Left forelimb (tissue), 1 donor: ENCODE measurements at regions not wholly inside any gene's neighbourhood (a gene's known extent, or its start where the extent isn't known, plus 50 kb on each side); places are given as distances from the start of the nearest gene placed in this dataset.
"Not testable (repeated sequence)": the region's sequence is repeated elsewhere in the genome, so short reads cannot be mapped to it uniquely, and the experiment has no call there.

Source experiments
- DNase-seq: peaks from one replicate; pipeline ENCODE4 v3.0.0-alpha.2; 2018; ENCODE audit warnings: low spot score

GRCh38 chr3:115396801-115397200 lies 226.5 kb upstream of the GAP43 start:
- no peak for DNase-seq

- no peak for DNase-seq
Measured at GRCh38 chr3:115397433-115397832, 225.9 kb upstream of the GAP43 start.

GRCh38 chr3:115398506-115398905 lies 224.8 kb upstream of the GAP43 start:
- no peak for DNase-seq

GRCh38 chr3:115399750-115400149 lies 223.6 kb upstream of the GAP43 start:
- no peak for DNase-seq

GRCh38 chr3:115401298-115401697 lies 222.0 kb upstream of the GAP43 start:
- no peak for DNase-seq

- DNase-seq, result no peak
Measured at GRCh38 chr3:115401851-115402501, 221.3 kb upstream of the GAP43 start.

GRCh38 chr3:115402651-115403050 lies 220.7 kb upstream of the GAP43 start:
- no peak for DNase-seq

GRCh38 chr3:115403786-115404185 lies 219.5 kb upstream of the GAP43 start:
- no peak for DNase-seq

- no peak for DNase-seq
Measured at GRCh38 chr3:115409596-115409995, 213.7 kb upstream of the GAP43 start.

GRCh38 chr3:115414610-115415009 lies 208.7 kb upstream of the GAP43 start:
- not testable (repeated sequence) for DNase-seq

- DNase-seq, result no peak
Measured at GRCh38 chr3:115415246-115415996, 207.9 kb upstream of the GAP43 start.

GRCh38 chr3:115418583-115418982 lies 204.7 kb upstream of the GAP43 start:
- DNase-seq, result no peak

- DNase-seq, result no peak
Measured at GRCh38 chr3:115420086-115420485, 203.2 kb upstream of the GAP43 start.

GRCh38 chr3:115423170-115423569 lies 200.1 kb upstream of the GAP43 start:
- no peak for DNase-seq

GRCh38 chr3:115428841-115429240 lies 194.5 kb upstream of the GAP43 start:
- no peak for DNase-seq

- no peak for DNase-seq
Measured at GRCh38 chr3:115436767-115437301, 186.5 kb upstream of the GAP43 start.

- no peak for DNase-seq
Measured at GRCh38 chr3:115438799-115439198, 184.5 kb upstream of the GAP43 start.

GRCh38 chr3:115445559-115445958 lies 177.8 kb upstream of the GAP43 start:
- no peak for DNase-seq

GRCh38 chr3:115448851-115449250 lies 174.5 kb upstream of the GAP43 start:
- no peak for DNase-seq

GRCh38 chr3:115450036-115450435 lies 173.3 kb upstream of the GAP43 start:
- DNase-seq, result no peak

- DNase-seq, result no peak
Measured at GRCh38 chr3:115464036-115464435, 159.3 kb upstream of the GAP43 start.

- DNase-seq, result no peak
Measured at GRCh38 chr3:115469649-115470048, 153.7 kb upstream of the GAP43 start.

- no peak for DNase-seq
Measured at GRCh38 chr3:115470254-115470653, 153.1 kb upstream of the GAP43 start.
